ENCODE measurements at regions not wholly inside any gene's neighbourhood (a gene's known extent, or its start where the extent isn't known, plus 50 kb on each side); places are given as distances from the start of the nearest gene placed in this dataset.
"Not testable (repeated sequence)": the region's sequence is repeated elsewhere in the genome, so short reads cannot be mapped to it uniquely, and the experiment has no call there.

- no peak for DNase-seq
Measured at GRCh38 chr2:116776556-116776955, 1037.9 kb upstream of the DDX18 start.

DNA sequence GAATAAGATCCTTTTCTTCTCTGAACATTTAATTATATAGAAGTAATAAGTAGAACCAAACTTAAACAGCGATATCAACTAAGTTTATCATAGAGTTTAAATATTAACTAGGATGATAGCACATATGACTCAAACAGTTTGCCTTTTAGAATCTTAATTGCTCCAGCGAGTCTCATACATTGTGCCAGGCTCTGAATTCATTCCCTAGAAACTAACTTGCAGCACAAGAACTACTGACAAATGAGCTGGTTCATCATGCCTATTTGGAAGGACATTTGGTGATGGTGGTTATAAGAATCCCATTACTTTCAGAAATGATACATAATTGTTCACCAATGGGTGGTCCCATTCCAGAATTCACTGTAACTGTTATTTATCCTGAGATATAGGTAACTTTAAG is 1026.6 kb upstream of the DDX18 start:
- DNase-seq = no peak

GRCh38 chr2:116802671-116803070 is 1011.8 kb upstream of the DDX18 start:
- DNase-seq = no peak

DNA sequence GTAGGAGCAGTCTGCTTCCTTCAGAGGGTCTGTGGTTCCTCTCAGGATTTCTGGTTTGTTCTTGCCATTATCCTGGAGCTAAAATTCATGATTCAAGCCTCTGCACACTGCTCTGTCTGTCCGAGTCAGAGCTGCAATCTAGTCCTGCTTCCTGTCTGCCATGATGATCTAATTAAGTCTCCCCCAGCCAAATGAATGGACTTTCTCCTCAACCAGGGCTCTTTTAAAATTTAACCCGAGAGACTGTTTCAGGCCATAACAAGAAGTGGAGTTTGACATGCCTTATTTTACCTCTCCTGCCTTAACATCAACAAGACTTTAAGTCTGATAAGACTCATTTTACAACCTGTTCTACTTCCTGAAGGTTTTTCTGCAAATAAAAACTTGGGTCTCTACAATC is 1009.6 kb upstream of the DDX18 start:
- no peak for DNase-seq

DNA sequence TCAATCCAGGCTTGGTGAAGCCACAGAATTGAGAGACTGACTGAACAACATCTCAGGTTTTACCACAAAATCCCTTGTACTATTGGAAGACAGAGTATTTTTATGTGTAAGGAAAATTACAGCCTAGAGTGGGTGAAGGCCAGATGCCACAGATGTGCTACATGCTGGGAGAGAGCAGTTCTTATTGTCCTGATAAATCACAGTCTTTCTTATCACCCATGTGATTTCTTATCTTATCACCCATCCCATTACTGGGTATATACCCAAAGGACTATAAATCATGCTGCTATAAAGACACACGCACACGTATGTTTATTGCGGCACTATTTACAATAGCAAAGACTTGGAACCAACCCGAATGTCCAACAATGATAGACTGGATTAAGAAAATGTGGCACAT is 1008.0 kb upstream of the DDX18 start:
- DNase-seq = not testable (repeated sequence)

DNA sequence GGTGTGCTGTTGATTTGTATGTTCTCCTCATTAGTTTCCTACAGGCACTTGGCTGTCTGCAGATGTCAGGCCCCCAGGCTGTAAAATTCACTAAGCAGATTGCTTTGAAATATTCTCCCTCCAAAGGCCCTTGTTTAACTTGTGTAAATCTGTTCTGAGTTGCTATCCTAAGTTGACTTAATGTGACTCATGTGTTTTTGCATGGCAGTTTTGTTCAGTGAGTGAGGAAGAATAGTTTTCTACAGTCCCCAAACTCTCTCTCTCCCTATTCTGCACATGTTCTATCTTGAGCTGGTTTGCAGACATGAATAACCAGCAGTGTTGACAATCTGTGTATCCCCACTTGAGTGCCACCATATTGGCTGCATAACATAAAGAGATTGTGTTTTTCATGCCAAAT is 1005.4 kb upstream of the DDX18 start:
- no peak for DNase-seq

DNA sequence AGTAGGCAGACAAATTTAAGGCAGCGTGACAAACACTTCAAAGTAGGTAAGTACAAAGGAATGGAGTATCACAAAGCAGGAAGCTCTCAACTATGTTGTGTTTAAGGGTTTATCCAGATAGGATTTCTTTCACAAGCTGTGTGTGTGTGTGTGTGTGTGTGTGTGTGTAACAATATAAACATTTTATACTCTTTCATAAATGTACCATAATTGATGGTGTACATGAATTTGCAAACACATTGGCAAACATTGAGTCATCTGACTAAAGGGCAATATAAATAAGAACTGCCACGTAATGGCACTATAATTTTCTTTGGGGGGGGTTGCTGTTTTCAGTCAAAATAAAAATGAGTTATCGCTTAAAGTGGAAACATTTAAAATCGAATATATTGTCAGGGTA is 1004.4 kb upstream of the DDX18 start:
- no peak for DNase-seq

- DNase-seq = no peak
Measured at GRCh38 chr2:116810645-116811044, 1003.8 kb upstream of the DDX18 start.

GRCh38 chr2:116819355-116819754 is 995.1 kb upstream of the DDX18 start:
- DNase-seq = no peak

GRCh38 chr2:116820986-116821385 is 993.5 kb upstream of the DDX18 start:
- no peak for DNase-seq

GRCh38 chr2:116829543-116829942 is 984.9 kb upstream of the DDX18 start:
- DNase-seq = not testable (repeated sequence)

- DNase-seq = no peak
Measured at GRCh38 chr2:116832148-116832547, 982.3 kb upstream of the DDX18 start.

DNA sequence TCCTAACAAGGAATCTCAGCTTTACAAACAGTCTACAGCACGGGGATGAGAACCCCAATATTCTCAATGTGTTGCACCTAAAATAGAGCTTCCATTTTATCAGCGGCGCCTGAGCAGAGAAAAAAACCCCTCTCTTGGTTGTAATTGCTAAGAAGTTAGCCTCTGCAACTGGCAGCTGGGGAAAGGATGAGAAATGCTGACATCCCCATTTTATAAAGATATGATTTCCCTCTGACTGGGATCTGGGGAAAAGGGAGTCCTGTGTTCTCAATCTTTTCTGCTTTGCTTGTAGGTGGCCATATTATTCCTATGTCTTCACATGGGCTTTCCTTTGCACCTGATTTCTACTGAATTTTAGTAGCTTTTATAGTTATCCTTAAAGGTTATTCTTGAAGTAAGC is 981.4 kb upstream of the DDX18 start:
- DNase-seq = no peak

- DNase-seq = no peak
Measured at GRCh38 chr2:116842164-116842563, 972.3 kb upstream of the DDX18 start.

GRCh38 chr2:116859708-116860107 is 954.8 kb upstream of the DDX18 start:
- DNase-seq = no peak

DNA sequence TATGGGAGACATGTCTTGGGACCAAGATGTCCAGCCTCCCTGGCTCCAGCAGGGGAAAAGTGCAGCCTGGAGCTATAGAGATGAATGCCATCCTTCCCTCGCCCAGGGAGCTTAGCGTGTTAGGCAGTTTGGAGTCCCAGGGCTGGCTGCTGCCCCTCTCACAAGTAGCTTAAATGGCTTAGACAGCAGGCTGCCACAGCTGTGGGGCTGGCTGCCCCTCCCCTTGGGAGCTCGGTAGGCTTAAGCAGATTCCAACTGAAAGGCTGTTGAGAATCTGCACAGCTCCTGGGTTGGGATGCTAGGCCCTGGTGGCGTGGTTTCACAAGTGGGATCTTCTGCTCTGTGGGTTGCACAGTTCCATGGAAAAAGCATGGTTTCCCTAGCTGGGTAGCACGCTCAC is 940.5 kb upstream of the DDX18 start:
- no peak for DNase-seq

DNA sequence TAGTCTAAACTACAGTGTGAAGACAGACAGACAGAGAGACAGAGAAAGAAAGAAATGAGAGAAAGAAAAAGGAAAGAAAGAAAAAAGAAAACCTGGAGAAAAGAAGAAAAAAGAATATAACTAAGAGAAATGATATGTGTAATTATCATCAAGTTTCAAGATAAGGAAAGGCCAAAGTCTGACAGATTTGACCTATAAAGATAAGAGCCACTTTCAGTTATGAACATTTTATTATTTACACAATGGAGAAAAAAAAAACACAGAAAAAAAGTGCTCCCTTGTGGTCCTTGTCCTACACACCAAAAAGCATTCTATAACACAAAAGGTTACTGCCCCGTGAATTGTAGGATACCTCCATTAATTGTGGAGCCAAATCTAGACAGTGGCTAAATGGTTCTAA is 937.2 kb upstream of the DDX18 start:
- no peak for DNase-seq

GRCh38 chr2:116877944-116878343 is 936.5 kb upstream of the DDX18 start:
- DNase-seq = no peak

DNA sequence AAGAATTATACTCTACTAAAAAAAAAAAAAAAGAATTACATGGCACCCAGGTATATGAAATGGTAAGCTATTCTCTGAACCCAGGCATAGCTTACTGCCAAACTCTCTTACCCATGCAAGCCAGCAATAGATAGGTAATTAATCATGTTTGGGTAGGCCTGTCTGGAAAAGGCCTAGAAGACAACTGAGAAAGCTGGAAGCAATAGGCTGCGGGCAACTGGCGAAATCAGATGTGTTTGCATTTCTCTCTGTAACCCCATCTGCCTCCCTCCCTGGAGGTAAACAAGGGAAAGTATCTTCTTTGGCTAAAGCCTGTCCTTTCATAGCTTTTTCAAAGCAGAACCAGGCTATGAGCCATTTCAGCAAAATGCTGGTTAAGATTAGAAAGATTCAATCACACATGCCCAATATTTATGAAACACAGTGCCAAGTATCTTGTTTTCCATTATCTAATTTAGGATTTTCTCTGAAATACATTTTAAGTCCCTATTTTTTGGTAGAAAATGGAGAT is 934.8 kb upstream of the DDX18 start:
- DNase-seq = no peak

- DNase-seq = no peak
Measured at GRCh38 chr2:116891191-116891590, 923.3 kb upstream of the DDX18 start.

GRCh38 chr2:116911540-116911939 is 903.0 kb upstream of the DDX18 start:
- no peak for DNase-seq

DNA sequence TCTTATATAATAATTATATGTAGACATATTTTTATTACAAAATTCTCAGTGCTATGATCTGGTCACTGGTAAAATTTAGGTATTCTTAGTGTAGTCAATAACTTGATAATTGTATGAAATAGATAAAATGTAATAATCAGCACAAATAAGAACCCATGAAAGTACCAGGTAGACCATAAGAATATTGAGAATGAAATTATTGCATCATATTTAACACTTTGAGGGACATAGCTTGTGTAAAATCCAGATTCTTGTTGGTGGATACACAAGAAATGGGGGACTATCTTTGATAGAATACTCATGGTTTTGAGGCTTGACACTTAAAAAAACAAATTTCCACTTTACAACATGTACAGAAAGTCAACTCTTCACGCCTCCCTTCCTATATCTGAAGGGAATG is 898.8 kb upstream of the DDX18 start:
- DNase-seq = no peak

DNA sequence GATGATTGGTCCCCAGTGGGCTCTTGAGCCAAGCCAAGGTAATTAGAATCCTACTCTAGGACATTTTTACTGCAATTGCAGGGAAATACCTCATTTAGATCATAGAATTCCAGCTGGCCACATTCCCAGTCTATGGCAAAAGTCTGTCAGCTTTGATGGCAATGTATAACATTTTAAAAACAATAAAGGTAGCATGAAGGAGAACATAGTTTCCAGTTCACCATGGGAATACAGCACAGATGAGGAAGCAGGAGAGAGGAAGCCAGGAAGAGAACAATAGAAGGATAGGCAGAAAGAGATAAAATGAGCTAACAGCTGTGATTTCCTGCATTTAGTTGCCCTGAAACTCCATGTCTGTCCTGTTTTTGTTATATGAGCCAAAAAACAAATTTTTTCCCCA is 897.3 kb upstream of the DDX18 start:
- DNase-seq = no peak

- DNase-seq = no peak
Measured at GRCh38 chr2:116918574-116918973, 895.9 kb upstream of the DDX18 start.

GRCh38 chr2:116922414-116922813 is 892.1 kb upstream of the DDX18 start:
- DNase-seq = no peak

GRCh38 chr2:116924509-116924908 is 890.0 kb upstream of the DDX18 start:
- no peak for DNase-seq
